Activated T-cell treated with anti-CD3 and anti-CD28 coated beads, Interleukin-2, amount 50 U/mL, for 24 hours (primary cell): ENCODE measurements at regions not wholly inside any gene's neighbourhood (a gene's known extent, or its start where the extent isn't known, plus 50 kb on each side); places are given as distances from the start of the nearest gene placed in this dataset.

Source experiments
- DNase-seq: peaks from one replicate; pipeline ENCODE4 v3.0.0-alpha.2; 2020
- H3K27ac Mint-ChIP-seq: 2 replicates; pipeline ENCODE4 v1.8.0; 2020; ENCODE audit warnings: mild to moderate bottlenecking, mixed read lengths
- H3K27me3 Mint-ChIP-seq: 2 replicates; pipeline ENCODE4 v1.8.0; 2020; ENCODE audit warnings: mixed read lengths
- H3K36me3 Mint-ChIP-seq: 2 replicates; pipeline ENCODE4 v1.8.0; 2020; ENCODE audit warnings: low read depth, mixed read lengths
- H3K4me1 Mint-ChIP-seq: 2 replicates; pipeline ENCODE4 v1.8.0; 2020; ENCODE audit warnings: low read depth, mixed read lengths
- H3K4me3 Mint-ChIP-seq: 2 replicates; pipeline ENCODE4 v1.8.0; 2020; ENCODE audit warnings: mild to moderate bottlenecking, moderate library complexity, mixed read lengths
- H3K9me3 Mint-ChIP-seq: 2 replicates; pipeline ENCODE4 v1.8.0; 2020; ENCODE audit warnings: mixed read lengths

- Mint-ChIP-seq H3K27me3 (no peaks in the 10 kb centered on the region), H3K27ac (no peak overlapping the region)
- no peak for DNase-seq
Observed at GRCh38 chr22:22800716-22801115, 86.9 kb upstream of the IGLL5 start.

GRCh38 chr22:22802339-22802970, 85.2 kb upstream of the IGLL5 start:
- Mint-ChIP-seq H3K4me1 (peaks cover 35% of the 10 kb centered on the region), H3K9me3 (no peaks in the 10 kb centered on the region), H3K4me3 (no peak overlapping the region), H3K27ac (no peak overlapping the region), H3K36me3 (no peaks in the 10 kb centered on the region), H3K27me3 (no peaks in the 10 kb centered on the region)
- no peak for DNase-seq

More at GRCh38 chr22:22800716-22801115, 86.9 kb upstream of the IGLL5 start:
- H3K4me1 Mint-ChIP-seq, result peaks cover 36% of the 10 kb centered on the region
- H3K9me3 Mint-ChIP-seq, result no peaks in the 10 kb centered on the region
- no peak overlapping the region for H3K4me3 Mint-ChIP-seq
- H3K36me3 Mint-ChIP-seq, result no peaks in the 10 kb centered on the region

- DNase-seq, result no peak
- H3K36me3 Mint-ChIP-seq, result no peaks in the 10 kb centered on the region
- no peaks in the 10 kb centered on the region for H3K9me3 Mint-ChIP-seq
- no peak overlapping the region for H3K4me3 Mint-ChIP-seq
- H3K27ac Mint-ChIP-seq, result no peak overlapping the region
- H3K4me1 Mint-ChIP-seq, result peaks cover 28% of the 10 kb centered on the region
- no peaks in the 10 kb centered on the region for H3K27me3 Mint-ChIP-seq
Observed at GRCh38 chr22:22803285-22803853, 84.2 kb upstream of the IGLL5 start.

- Mint-ChIP-seq H3K4me3 (no peak overlapping the region), H3K9me3 (no peaks in the 10 kb centered on the region), H3K27ac (no peak overlapping the region), H3K27me3 (no peaks in the 10 kb centered on the region), H3K4me1 (peaks cover 35% of the 10 kb centered on the region), H3K36me3 (no peaks in the 10 kb centered on the region)
- peak; percentile 73 for DNase-seq
Observed at GRCh38 chr22:22810018-22810427, 77.6 kb upstream of the IGLL5 start.

GRCh38 chr22:22810471-22810870, 77.1 kb upstream of the IGLL5 start:
- Mint-ChIP-seq H3K36me3 (no peaks in the 10 kb centered on the region), H3K4me1 (peaks cover 36% of the 10 kb centered on the region), H3K27me3 (no peaks in the 10 kb centered on the region), H3K4me3 (no peak overlapping the region), H3K9me3 (no peaks in the 10 kb centered on the region), H3K27ac (no peak overlapping the region)
- no peak for DNase-seq

- H3K27ac Mint-ChIP-seq, result no peak overlapping the region
Observed at GRCh38 chr22:22811016-22812009, 76.3 kb upstream of the IGLL5 start.

GRCh38 chr22:22812031-22812905, 75.3 kb upstream of the IGLL5 start:
- peaks cover 54% of the 10 kb centered on the region for H3K4me1 Mint-ChIP-seq
- H3K9me3 Mint-ChIP-seq, result no peaks in the 10 kb centered on the region
- DNase-seq, result no peak
- H3K27me3 Mint-ChIP-seq, result no peaks in the 10 kb centered on the region
- H3K36me3 Mint-ChIP-seq, result no peaks in the 10 kb centered on the region
- H3K27ac Mint-ChIP-seq, result no peak overlapping the region
- H3K4me3 Mint-ChIP-seq, result no peak overlapping the region

More at GRCh38 chr22:22811016-22812009, 76.3 kb upstream of the IGLL5 start:
- DNase-seq, result no peak
- Mint-ChIP-seq H3K4me1 (peaks cover 44% of the 10 kb centered on the region), H3K4me3 (no peak overlapping the region), H3K36me3 (no peaks in the 10 kb centered on the region), H3K27me3 (no peaks in the 10 kb centered on the region), H3K9me3 (no peaks in the 10 kb centered on the region)

- no peaks in the 10 kb centered on the region for H3K9me3 Mint-ChIP-seq
- H3K27me3 Mint-ChIP-seq, result no peaks in the 10 kb centered on the region
- H3K27ac Mint-ChIP-seq, result no peak overlapping the region
- H3K36me3 Mint-ChIP-seq, result no peaks in the 10 kb centered on the region
- no peak overlapping the region for H3K4me3 Mint-ChIP-seq
- no peak for DNase-seq
- H3K4me1 Mint-ChIP-seq, result peaks cover 64% of the 10 kb centered on the region
Observed at GRCh38 chr22:22813126-22814075, 74.2 kb upstream of the IGLL5 start.

- Mint-ChIP-seq H3K4me1 (peaks cover 77% of the 10 kb centered on the region), H3K27ac (no peak overlapping the region)
Observed at GRCh38 chr22:22814666-22815396, 72.8 kb upstream of the IGLL5 start.

GRCh38 chr22:22815397-22816170, 72.0 kb upstream of the IGLL5 start:
- DNase-seq, result no peak
- Mint-ChIP-seq H3K27me3 (no peaks in the 10 kb centered on the region), H3K9me3 (no peaks in the 10 kb centered on the region), H3K27ac (peak overlapping the region; percentile 55), H3K4me1 (peaks cover 82% of the 10 kb centered on the region), H3K36me3 (no peaks in the 10 kb centered on the region), H3K4me3 (no peak overlapping the region)

More at GRCh38 chr22:22814666-22815396, 72.8 kb upstream of the IGLL5 start:
- no peaks in the 10 kb centered on the region for H3K9me3 Mint-ChIP-seq
- no peak overlapping the region for H3K4me3 Mint-ChIP-seq
- no peaks in the 10 kb centered on the region for H3K36me3 Mint-ChIP-seq
- no peaks in the 10 kb centered on the region for H3K27me3 Mint-ChIP-seq
- no peak for DNase-seq

GRCh38 chr22:22816171-22816514, 71.5 kb upstream of the IGLL5 start:
- Mint-ChIP-seq H3K4me1 (peaks cover 84% of the 10 kb centered on the region), H3K27ac (no peak overlapping the region), H3K9me3 (no peaks in the 10 kb centered on the region), H3K27me3 (no peaks in the 10 kb centered on the region), H3K36me3 (no peaks in the 10 kb centered on the region), H3K4me3 (no peak overlapping the region)
- no peak for DNase-seq

GRCh38 chr22:22816766-22817410, 70.7 kb upstream of the IGLL5 start:
- peaks cover 91% of the 10 kb centered on the region for H3K4me1 Mint-ChIP-seq
- DNase-seq, result no peak
- no peaks in the 10 kb centered on the region for H3K36me3 Mint-ChIP-seq
- H3K27ac Mint-ChIP-seq, result peak overlapping the region; percentile 67
- H3K27me3 Mint-ChIP-seq, result no peaks in the 10 kb centered on the region
- no peak overlapping the region for H3K4me3 Mint-ChIP-seq
- H3K9me3 Mint-ChIP-seq, result no peaks in the 10 kb centered on the region
